ENCODE measurements at regions not wholly inside any gene's neighbourhood (a gene's known extent, or its start where the extent isn't known, plus 50 kb on each side); places are given as distances from the start of the nearest gene placed in this dataset.
"Not testable (repeated sequence)": the region's sequence is repeated elsewhere in the genome, so short reads cannot be mapped to it uniquely, and the experiment has no call there.

DNA sequence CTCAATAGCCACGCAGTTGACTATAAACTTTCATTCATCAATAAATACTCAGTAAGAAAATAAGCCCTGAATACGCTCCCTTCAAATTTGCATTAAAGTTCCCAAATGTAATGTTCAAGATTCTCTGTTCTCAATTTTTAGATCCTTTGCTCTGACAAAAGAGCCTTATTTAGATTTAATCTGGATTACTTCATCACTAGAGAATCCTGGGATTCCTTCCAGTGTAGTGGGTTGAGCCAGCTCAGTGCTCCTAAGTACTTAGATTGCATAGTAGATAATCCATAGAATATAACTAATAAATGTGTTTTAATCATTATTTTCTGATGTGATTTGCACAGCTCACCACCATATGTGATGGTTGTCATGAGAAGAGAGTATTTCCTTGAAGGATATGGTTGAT is 1286.2 kb downstream of the SUCLG1 start:
- DNase-seq: no peak

DNA sequence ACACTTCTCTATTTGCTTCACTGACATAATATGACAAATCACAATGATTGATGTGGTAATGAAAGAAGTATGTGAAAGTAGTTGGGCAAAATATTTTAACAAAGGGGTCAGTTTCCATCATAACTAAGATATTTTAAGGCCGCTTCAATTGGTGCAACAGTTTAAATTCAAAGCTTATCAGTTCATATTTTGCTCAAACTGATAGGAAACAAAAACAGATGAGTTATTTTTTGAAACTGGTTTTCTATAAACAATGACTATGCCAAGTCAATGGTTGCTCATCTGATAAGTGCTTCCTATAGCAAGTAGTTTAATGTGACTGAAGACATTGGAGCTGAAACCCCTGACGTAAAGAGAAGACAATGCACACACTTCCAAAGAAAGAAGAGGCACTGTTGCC is 1290.7 kb downstream of the SUCLG1 start:
- DNase-seq: no peak

DNA sequence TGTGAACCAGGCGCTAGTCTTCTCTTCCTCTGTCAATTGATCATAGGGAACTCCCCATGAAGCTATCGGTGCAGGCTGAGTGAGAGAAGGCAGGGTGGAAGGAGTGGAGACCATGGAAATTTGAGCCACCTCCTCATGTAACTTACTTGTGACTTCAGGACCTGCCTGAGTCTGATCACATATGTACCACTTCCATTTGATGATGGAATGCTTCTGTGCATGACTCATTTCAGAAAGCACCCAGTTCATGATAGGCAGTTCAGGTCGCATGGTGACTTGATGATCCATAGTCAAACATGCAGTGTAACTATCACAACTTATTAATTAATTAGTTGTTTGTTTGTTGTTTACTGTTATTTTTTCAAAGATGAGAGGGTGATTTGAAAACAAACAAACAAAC is 1296.7 kb downstream of the SUCLG1 start:
- no peak for DNase-seq

DNA sequence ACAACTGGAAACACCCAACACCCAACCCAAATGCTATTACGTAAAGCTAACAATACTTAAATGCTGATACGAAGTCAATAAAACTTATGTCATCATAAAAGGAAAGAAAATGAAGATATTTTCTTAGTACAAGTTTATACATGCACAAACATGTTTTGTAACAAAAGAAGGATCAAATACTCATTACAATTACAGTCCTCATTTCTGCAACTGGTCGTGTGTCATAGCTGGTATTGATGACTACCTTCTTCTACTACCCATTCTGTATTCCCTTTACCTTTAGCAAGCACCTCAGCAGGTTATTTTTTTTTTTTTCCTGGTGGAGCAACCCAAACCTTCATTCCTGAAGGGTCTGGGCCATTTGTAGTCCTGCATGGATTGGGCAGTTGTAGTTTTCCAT is 1298.5 kb downstream of the SUCLG1 start:
- no peak for DNase-seq

DNA sequence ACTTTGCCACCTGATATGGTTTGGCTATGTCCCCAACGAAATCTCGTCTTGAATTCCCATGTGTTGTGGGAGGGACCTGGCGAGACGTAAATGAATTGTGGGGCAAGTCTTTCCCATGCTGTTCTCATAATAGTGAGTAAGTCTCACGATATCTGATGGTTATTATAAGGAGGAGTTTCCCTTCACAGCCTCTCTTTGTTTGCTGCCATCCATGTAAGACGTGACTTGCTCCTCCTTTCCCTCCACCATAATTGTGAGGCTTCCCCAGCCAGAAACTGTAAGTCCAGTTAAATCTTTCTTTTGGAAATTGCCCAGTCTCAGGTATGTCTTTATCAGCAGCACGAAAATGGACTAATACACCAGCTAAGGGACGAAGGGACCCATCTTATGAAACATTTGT is 1303.3 kb downstream of the SUCLG1 start:
- no peak for DNase-seq

DNA sequence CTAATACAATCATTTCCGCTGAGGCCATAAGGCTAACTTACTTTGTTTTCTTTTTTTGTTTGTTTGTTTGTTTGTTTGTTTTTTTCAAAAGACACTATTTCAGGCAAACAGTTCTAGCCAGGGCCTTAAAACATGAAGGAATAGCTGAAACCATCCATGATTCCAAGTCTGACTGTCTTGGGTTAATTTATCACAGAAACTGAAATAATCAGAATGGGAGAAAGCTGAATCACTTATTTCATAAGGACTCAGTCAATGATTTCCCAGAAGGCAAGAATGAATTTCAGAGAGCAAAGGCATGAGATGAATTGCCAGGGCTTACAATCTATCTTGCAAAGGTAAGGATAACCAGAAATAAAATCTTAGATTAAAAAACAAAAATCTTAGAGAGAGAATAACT is 1315.1 kb downstream of the SUCLG1 start:
- DNase-seq: no peak

DNA sequence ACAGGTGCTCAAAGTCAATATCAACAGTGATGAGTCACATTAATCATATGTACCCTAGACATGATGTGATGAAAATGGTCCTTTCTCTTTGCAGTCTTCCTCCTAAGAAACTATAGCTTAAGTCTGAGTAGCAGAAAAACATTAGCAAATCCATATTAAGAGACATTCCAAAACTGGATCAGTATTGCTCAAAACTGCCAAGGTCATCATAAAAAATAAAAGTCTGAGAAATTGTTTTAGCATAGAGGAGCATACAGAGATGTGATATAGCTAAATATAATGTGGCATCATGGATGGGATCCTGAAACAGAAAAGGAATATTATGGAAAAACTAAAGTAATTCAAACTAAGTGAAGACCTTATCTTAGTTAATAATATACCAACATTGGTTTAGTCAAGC is 1316.1 kb downstream of the SUCLG1 start:
- DNase-seq: no peak

DNA sequence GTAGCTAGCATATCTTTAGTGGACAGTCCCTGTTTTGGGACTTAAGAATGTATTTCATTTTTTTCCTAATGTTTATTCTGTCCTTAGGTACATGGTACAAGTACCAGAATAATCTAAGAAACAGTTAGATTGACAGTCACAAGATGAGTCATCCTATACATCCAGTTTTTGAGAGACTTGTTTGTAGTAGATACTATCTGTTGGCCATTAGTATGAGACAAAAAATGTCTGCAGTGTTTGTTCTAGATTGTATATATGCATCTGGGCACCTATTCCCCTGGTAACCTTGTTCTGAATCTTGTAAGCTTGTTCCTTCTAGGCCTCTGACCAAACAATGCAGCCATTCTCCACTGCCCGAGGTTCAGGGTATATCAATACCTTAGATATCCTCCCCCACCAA is 1343.5 kb downstream of the SUCLG1 start:
- DNase-seq: no peak

DNA sequence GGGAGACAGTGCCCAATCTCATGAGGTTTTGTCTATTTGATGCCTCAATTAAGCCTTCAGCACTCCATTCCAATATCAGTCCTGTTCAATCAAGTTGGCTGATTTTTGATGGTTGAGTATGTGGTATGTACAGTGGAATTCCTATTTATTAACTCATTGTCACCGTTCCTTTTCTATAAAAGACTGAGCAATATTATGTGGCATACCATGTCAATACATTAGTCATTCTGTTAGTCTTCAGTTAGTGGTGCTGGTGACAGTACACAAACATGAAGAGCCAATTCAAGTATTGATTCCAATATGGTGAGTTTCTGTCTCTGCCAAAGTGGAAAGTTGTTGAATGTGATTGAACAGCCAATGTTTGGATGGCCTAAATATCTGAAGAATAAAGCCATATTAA is 1343.9 kb downstream of the SUCLG1 start:
- DNase-seq: no peak

DNA sequence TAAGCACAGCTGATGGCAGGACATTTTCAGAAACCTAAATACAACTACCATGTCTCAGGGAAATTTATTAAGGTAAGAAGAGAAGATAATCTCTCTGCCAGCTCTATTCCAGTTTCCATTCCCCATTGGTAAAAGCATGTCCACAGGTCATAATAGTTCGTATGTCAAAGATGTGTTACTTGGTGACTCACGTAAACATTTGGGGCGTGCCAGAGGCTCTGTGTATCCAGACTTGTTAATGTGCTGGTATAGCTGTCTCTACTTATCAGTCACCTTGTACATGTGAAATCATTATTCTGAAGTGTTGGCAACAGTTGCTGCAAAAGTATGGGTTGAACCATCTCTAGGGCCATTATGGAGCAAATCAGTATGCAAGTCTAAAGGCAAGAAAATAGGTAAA is 1345.1 kb downstream of the SUCLG1 start:
- DNase-seq: no peak

DNA sequence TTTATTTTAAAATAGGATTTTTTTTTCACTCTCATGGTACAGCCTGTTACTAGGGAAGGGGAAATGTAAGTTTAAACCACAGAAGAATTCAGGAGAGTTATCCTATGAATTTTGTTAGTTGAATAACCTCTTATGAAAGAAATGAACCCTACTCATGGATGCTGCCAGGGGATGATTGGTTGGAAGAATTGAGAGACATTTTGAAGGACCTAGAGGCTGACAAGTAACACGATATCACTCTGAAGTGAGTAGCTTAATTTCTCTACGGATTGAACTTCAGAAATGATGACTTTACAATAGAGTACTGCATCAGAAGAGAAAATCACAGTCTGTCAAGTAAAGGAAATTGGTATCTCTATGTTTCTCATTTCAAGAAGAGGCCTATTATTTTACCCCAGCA is 1346.2 kb downstream of the SUCLG1 start:
- no peak for DNase-seq

DNA sequence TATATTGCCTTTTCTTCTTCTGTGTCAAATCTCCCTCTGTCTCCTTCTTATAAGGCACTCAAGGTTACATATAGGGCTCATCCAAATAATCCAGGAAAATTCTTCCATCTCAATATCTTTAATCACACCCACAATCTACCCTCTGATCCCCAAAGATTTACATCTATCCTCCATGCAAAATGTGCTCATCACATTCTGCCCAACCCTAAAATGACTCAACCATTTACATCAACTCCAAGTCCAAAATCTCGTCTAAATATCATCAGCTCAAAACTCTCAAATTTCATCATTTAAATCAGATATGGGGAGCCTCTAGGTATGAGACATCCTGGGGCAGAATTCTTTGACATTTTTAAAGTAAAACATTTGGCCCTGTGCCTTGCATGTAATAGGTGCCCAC is 1349.8 kb downstream of the SUCLG1 start:
- DNase-seq: no peak

DNA sequence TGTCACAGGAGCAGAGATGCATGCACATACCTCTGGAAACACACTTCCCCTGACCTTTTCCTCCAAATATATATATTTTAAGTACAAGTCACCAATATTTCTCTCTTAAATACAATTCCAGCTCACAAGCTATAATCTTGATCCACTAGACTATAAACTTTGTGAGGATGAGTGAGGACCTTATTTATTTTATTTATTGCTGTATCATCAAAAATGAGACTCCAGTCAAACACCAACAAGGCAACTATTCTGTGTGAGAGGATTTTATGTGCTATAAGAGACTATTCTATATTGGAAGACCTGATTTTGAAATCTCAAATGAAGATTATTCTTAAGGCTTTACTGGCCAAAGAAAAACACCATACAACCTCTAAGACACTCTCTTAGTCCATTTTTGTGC is 1352.2 kb downstream of the SUCLG1 start:
- DNase-seq: no peak

DNA sequence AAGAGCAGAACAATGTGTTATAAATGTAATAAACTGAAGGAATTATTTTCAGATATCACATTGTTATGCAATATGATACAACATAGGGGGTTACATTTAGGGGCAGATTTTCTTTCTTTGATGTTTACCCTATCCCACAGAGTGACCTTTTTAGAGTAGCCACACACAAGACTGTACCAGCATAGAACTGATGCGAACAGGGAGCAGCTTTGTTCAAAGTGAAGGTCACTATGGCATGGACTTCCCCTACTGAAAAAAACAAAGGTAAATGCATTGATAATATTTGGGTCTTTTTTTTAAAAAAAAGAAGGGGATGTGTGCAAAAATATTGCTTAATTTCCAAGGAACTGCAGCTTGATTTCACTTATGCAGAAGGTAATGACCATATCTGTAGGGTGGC is 1354.9 kb downstream of the SUCLG1 start:
- no peak for DNase-seq

DNA sequence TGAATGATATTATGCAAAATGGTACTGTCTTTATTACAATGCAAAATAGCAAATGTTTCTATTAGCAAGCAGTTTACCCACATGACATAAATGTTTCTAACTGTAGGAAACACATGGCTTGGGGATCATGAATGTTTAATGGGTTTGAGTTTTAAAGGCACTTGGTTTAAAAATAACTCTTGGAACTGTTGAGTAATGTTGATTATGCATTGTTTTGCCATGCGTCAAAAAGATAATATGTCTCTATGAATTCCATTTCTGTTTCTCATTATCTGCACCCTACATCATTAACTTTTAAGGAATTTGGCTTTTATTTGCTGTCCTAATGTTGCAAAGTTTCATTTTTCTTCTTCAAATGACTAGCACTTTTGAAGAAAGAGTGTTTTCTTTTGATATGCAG is 1355.5 kb downstream of the SUCLG1 start:
- DNase-seq: no peak

DNA sequence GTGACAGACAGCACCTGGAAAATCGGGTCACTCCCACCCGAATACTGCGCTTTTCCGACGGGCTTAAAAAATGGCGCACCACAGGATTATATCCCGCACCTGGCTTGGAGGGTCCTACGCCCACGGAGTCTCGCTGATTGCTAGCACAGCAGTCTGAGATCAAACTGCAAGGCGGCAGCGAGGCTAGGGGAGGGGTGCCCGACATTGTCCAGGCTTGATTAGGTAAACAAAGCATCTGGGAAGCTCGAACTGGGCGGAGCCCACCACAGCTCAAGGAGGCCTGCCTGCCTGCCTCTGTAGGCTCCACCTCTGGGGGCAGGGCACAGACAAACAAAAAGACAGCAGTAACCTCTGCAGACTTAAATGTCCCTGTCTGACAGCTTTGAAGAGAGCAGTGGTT is 1370.0 kb downstream of the SUCLG1 start:
- not testable (repeated sequence) for DNase-seq

DNA sequence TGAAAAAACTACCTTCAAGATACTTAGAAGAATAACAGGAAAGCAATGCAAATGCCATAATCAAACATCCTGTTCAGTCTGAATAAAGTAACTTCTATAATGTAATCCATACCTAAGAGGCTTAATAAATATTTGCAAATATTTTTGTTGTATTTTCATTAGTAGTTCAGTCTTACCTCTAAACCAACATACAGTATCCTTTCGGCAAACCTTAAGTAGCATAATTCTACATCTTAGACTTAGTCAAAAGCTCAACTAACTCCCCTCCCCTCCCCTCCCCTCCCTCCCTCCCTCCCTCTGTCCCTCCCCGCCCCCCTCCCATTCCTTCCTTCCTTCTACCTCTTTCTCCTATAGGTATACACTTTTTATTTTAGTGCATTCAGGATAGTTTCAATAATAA is 1373.2 kb downstream of the SUCLG1 start:
- no peak for DNase-seq

DNA sequence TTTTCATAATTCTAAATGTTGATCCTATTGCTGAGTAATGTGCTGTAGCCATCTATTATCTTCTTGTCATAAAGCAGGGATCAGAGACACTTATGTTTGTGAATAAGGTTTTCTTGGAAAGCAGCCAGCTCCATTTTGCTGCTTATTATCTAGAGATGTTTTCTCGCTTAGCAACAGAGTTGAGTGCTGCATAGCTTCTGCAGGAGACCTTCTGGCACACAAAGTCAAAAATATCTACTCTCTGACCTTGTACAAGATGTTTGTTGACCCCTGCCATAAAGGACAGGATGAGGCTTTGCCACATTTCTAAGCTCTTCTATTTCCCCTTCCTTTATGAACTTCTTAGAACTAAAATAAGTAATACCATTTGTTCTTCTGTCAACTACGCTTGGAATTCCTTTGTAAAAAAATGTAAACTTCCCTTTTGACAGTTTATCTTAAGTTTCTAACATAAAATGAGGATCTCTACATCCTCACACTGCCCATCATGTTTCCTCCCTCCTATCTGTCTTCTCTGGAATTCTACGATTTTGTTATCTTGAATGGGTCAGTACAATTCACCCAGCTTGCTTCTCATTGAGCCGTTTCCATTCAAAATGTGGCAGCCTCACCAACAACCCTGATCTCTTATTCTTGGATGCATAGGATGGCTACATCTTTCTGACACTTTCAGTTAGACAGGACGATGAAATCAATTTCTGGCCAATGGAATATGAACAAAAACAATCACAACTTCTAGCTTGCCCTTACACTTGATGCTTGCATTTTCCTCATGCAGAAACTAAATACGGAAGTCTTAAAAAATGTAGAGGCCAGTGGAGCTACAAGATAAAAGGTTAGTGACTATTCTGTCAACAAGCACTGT is 1377.0 kb downstream of the SUCLG1 start:
- peak in 3 of 56 donors; percentile 0 to 20 (median 10) for DNase-seq

DNA sequence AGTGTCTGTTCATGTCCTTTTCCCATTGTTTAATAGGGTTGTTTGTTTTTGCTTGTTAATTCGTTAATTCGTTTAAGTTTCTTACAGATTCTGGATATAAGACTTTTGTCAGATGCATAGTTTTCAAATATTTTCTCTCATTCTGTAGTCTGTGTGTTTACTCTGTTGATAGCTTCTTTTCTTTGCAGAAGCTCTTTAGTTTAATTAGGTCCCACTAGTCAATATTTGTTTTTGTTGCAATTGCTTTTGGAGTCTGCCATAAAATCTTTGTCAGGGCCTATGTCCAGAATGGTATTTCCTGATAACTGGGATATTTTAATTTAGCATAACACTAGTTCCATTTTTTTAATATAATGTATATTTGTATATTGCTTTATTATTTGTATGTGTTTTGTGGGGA is 1380.1 kb downstream of the SUCLG1 start:
- DNase-seq: no peak

DNA sequence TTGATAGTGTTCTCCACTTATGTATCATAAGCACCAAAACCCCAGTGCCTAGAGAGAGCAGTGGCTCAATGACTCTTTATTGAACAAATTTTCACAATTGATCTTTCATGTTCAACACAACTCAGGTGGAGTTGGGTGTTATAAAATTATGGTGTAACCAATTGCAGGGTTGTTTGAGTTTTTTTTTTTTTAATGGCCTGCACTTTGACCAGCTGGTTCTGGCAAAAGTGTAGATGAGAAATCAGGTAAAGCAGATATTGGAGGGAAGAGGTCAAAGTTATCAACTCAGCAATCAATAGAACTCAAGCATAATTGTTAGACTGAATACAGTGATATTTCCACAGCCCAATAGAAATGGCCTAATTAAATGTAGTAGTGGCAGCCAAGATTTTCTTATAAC is 1386.3 kb downstream of the SUCLG1 start:
- no peak for DNase-seq

DNA sequence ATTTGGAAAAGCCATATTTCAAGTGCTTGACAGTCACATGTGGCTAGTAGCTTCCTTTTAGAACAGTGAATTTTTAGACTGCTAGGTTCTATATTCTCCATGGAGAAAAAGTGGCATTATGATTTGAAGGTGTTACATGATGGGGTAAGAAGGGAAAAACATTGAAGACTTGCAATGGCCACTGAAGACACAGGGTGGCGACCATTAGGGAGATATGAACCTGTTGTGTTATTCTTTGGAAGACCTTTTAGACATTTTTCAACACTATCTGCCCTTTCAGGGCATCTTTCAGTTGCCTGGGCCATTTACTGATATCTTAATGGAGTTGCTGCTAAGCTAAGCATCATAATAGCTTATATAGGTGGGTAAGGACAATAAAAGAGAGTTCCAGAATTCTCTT is 1387.2 kb downstream of the SUCLG1 start:
- DNase-seq: no peak

DNA sequence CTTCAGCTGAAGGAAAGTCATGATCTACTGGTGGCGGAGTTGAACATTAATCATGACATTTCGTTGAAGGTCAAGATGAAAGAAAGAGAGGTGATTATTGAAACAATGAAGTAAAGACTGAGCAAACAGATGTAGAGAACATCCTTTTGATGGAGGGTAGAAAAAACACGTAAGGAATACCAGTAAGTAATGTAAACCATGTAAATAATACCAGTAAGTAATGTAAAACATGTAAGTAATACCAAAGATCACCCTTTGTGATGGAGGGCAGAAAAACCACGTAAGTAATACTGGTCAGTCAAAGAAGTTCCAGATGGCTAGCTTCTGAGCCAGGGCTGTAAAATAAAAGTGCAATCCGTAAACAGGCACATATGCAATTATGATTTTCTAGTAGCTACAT is 1387.7 kb downstream of the SUCLG1 start:
- no peak for DNase-seq

DNA sequence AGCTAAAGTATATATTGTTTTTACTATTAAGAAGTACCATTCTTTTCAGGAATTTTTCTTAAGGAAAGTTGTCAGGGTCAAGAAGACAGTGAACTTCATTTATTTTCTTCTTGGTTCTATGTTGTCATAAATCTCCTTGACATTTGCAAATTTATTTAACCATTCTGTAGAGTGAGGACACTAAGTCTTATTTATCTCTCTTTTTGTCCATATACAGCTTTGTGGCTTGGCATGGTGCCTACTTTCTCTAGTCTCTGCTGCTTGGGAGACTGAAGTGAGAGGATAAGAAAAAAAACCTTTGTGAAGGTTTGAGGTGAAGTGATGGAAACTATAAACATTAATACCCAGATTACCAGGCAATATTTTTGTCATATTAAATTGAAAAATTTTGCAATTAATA is 1389.4 kb downstream of the SUCLG1 start:
- no peak for DNase-seq

DNA sequence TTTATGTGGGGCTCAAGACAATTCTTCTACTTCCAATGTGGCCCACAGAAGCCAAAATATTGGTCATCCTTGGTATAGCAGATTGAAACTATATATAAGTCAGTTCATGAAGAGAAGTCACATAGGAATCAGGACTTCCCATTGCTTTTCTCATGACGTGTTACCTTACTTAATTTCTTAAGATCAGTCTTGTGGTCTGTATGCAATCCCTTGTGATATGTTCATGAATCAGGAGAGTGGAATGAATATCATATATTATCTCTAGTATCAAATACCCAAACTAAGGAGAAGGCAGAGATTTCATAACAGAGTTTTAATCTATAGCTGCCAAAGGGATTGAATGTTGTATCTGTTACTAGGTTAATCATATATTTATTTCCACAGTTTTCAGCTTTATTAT is 1390.4 kb downstream of the SUCLG1 start:
- no peak for DNase-seq

Data from amygdala (tissue), 56 donors.